ENCODE measurements at regions not wholly inside any gene's neighbourhood (a gene's known extent, or its start where the extent isn't known, plus 50 kb on each side); places are given as distances from the start of the nearest gene placed in this dataset.

DNA sequence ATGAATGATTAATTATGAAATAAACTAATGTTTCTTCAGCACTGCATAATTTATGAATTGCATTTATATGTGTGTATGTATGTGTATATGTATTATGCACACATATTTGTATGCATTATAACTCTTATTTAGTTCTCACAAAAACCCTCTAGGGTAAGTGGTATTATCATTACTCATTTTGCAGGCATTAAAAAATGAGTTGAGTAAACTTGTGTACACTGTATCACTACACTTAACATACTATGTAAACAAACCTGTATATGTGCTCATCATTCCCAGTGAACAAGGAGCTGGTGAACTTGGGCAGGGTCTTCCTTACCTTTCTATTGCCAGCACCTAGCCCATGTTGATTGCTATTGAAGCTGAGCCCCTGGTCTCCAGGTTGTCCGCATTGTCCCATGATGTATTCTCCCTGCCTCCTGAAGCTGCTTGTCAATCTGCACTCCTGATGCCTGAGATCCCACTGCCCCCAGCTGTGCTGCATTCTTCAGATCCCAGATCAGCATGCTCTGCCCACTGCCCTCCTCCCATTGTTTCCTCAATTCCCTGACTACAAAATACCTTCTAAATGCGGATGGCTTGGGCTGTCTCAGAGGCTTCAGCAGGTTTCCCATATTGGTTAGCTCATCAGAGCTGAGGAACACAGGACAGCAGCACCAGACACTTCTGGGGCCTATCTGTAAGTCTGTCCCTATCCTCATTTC is 267.9 kb upstream of the SESN3 start:
- Mint-ChIP-seq H3K4me1 (no peaks in the 10 kb centered on the region), H3K27me3 (peaks cover 3% of the 10 kb centered on the region), H3K4me3 (no peak overlapping the region), H3K27ac (no peak overlapping the region), H3K36me3 (peaks cover 3% of the 10 kb centered on the region), H3K9me3 (peaks cover 2% of the 10 kb centered on the region)
- no peak for DNase-seq
- POLR2A ChIA-PET: no interaction called here
- no peak for ATAC-seq (ENCODE audit: low read depth)

DNA sequence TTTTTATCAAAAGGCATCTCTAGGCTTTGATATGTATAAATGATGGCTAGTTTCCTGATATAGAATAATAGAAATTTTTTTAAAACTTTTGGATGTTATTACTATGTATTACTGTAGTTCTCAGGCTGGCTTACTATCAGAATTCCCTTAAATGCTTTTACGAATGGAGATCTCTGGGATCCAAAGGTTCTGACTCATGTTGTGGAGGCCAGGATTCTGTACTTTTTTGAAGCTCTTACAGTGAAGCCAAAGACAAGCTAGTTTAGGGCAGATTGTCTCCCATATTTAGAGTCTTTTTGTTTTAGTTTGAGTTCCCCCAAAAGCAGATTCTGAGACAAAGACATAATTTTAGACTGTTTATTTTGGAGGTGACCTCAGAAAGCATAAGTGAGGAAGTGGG is 265.9 kb upstream of the SESN3 start:
- Mint-ChIP-seq H3K27ac (no peak overlapping the region), H3K9me3 (peaks cover 2% of the 10 kb centered on the region), H3K36me3 (peaks cover 3% of the 10 kb centered on the region), H3K4me1 (no peaks in the 10 kb centered on the region), H3K27me3 (no peaks in the 10 kb centered on the region), H3K4me3 (no peak overlapping the region)
- POLR2A ChIA-PET: no interaction called here
- no peak for ATAC-seq (ENCODE audit: low read depth)
- DNase-seq: no peak

DNA sequence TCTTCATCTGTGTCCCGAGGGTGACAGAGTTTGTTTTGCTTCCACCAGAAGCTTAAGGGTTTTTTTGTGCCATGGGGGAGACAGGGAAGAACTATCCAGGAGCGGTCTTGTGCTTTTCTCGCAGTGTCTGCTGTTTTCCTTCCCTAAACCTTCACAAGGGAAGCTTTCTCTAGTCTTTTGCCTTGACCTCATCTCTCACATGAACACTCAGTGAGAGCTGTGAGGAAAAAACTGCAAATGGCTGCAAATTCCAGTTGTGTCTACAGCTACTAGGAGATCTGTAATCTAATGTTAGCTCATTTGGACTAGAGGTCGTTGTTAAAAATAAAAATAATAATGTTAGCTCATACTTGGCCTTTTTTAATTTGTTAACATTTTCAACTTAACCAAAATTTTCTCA is 264.7 kb upstream of the SESN3 start:
- DNase-seq (no peak), ATAC-seq (ENCODE audit: low read depth) (no peak)
- H3K4me3 Mint-ChIP-seq: no peak overlapping the region
- POLR2A ChIA-PET: no interaction called here
- no peak overlapping the region for H3K27ac Mint-ChIP-seq
- peaks cover 3% of the 10 kb centered on the region for H3K36me3 Mint-ChIP-seq
- H3K9me3 Mint-ChIP-seq: peaks cover 2% of the 10 kb centered on the region
- H3K27me3 Mint-ChIP-seq: peaks cover 3% of the 10 kb centered on the region
- H3K4me1 Mint-ChIP-seq: no peaks in the 10 kb centered on the region

DNA sequence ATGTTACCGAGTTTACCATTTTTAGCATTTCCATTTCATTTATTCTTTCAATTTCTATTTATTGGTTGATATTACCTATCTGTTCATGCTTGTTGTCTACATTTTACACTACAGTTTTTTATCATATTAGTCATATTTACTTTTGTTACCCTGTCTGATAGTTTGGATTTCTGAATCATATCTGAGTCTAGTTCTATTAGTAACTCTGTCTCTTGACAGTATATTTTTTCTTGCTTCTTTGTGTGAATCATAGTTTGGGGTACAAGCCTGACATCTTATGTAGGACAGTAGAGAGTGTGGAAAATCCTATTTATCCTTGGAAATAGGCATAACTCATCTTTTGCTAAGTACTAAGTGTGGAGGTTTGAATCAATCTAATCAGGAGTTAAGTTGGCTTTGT is 263.9 kb upstream of the SESN3 start:
- no peak for DNase-seq
- H3K27me3 Mint-ChIP-seq: peaks cover 3% of the 10 kb centered on the region
- H3K27ac Mint-ChIP-seq: no peak overlapping the region
- H3K9me3 Mint-ChIP-seq: peaks cover 2% of the 10 kb centered on the region
- no peak for ATAC-seq (ENCODE audit: low read depth)
- H3K4me3 Mint-ChIP-seq: no peak overlapping the region
- no peaks in the 10 kb centered on the region for H3K4me1 Mint-ChIP-seq
- POLR2A ChIA-PET: no interaction called here
- H3K36me3 Mint-ChIP-seq: peaks cover 3% of the 10 kb centered on the region

DNA sequence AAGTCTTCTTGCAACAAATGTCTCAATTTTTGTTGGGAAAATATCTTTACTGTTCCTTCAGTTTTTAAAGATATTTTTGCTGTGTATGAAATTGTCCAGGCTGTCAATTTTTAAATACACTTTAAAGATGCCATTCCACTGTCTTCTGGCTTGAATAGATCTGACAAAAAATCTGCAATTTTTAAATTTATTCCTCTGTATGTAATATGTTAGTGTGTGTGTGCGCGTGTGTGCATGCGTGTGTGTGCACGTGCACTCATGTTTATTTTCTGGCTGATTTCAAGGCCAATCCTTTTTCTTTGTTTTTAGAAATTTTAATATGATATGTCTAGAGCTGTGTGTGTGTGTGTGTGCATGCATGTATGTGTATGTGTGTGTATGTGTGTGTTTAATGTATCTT is 263.2 kb upstream of the SESN3 start:
- Mint-ChIP-seq H3K27me3 (peaks cover 3% of the 10 kb centered on the region), H3K9me3 (peaks cover 2% of the 10 kb centered on the region), H3K27ac (no peak overlapping the region), H3K4me3 (no peak overlapping the region), H3K36me3 (peaks cover 3% of the 10 kb centered on the region), H3K4me1 (no peaks in the 10 kb centered on the region)
- POLR2A ChIA-PET: no interaction called here
- DNase-seq (no peak), ATAC-seq (ENCODE audit: low read depth) (no peak)

DNA sequence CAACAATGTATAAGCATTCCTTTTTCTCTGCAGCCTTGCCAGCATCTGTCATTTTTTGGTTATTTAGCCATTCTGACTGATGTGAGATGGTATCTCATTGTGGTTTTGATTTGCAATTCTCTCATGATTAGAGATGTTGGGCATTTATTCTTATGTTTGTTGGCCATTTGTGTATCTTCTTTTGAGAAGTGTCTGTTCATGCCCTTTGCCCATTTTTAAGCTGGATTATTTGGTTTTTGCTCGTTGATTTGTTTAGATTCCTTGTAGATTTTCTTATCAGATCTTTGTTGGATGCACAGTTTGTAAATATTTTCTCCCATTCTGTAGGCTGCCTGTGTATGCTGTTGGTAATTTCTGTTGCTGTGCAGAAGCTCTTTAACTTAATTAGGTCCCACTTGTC is 259.6 kb upstream of the SESN3 start:
- Mint-ChIP-seq H3K9me3 (no peaks in the 10 kb centered on the region), H3K36me3 (peaks cover 3% of the 10 kb centered on the region), H3K27ac (no peak overlapping the region), H3K4me1 (no peaks in the 10 kb centered on the region), H3K27me3 (peaks cover 3% of the 10 kb centered on the region), H3K4me3 (no peak overlapping the region)
- no peak for ATAC-seq (ENCODE audit: low read depth)
- no peak for DNase-seq
- POLR2A ChIA-PET: no interaction called here

DNA sequence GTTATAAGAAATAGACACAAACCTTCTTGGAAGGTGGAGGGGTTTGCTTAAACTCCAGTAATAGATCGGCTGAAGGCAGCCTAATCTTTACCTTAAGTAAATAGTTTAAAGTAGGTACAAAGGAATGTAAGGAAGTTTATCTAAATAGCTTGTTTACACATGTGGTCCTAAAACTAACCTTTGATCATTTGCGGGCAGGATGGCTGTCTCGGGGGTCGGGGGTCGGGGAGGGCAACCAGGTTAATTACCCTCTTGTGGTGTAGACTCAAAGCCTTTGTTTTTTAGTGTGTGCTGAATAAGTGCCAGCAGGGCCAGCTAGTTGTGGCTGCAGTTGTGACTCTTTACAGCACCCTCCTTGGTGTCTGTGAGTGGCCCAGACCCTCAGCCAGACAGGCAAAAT is 256.9 kb upstream of the SESN3 start:
- H3K4me1 Mint-ChIP-seq: no peaks in the 10 kb centered on the region
- POLR2A ChIA-PET: no interaction called here
- H3K4me3 Mint-ChIP-seq: no peak overlapping the region
- ATAC-seq (ENCODE audit: low read depth) (no peak), DNase-seq (no peak)
- no peak overlapping the region for H3K27ac Mint-ChIP-seq
- H3K9me3 Mint-ChIP-seq: peaks cover 1% of the 10 kb centered on the region
- H3K36me3 Mint-ChIP-seq: no peaks in the 10 kb centered on the region
- H3K27me3 Mint-ChIP-seq: peaks cover 3% of the 10 kb centered on the region

DNA sequence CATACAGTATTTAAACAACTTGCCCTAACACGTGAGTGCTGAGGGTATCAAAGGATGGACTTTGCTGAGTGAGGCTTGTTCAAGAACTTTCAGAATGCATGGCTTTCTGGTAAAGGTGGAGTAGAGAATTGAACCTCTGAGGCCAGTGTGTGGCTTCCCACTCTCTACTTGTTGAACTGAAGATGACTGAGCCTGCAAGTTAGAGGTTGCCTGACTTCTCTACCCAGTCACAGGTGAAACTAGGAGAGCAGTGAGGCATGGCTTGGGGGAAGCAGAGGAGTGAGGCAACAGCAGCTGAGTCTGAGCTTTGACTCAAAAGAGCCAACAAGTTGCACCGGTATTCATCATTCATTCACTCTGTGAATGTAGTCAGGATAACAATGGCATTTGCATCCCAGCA is 256.4 kb upstream of the SESN3 start:
- no peak for DNase-seq
- peaks cover 3% of the 10 kb centered on the region for H3K27me3 Mint-ChIP-seq
- POLR2A ChIA-PET: no interaction called here

DNA sequence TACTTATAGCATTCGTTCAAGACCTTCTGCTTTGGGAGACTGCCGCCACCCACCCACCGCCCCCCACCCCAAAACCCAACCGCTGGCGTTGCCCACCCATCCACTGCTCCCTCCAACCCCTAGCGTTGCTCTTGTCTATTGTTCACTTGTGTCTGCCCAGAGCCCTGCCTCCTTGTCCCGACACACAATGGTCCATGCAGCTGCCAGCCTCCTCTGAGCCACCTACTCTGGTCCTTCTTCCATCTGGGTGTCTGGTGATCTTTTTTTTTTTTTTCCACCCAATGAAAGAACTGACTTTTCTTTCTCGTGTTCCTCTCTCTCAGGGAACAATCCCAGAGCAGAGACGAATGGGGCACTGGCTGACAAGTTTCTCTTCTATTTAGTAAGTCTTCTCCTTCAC is 256.0 kb upstream of the SESN3 start:
- DNase-seq (no peak), ATAC-seq (ENCODE audit: low read depth) (no peak)
- POLR2A ChIA-PET: no interaction called here
- Mint-ChIP-seq H3K4me1 (no peaks in the 10 kb centered on the region), H3K36me3 (no peaks in the 10 kb centered on the region), H3K27ac (no peak overlapping the region), H3K27me3 (peaks cover 3% of the 10 kb centered on the region), H3K9me3 (peaks cover 1% of the 10 kb centered on the region), H3K4me3 (no peak overlapping the region)

More for the DNA sequence above, 256.4 kb upstream of the SESN3 start:
- ATAC-seq (ENCODE audit: low read depth): no peak
- Mint-ChIP-seq H3K27ac (no peak overlapping the region), H3K4me1 (no peaks in the 10 kb centered on the region), H3K9me3 (peaks cover 1% of the 10 kb centered on the region), H3K4me3 (no peak overlapping the region), H3K36me3 (no peaks in the 10 kb centered on the region)

DNA sequence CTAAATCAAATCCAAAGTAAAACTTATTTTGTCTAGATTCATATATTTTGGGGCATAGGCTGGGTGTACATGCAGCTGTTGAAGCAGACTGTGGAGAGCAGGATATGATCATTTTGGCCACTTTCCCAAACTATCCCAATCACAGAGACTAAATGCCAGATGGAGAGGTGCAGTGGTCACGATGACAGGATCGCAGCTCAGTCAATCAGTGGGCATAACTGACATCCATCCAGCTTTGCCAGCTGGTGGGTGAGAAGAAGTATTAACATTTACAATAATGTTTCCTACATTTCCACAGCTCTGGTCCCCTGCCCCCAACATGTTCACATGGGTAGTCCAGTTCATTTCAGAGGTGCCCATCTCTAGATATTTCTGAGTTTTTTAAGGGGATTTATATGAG is 255.5 kb upstream of the SESN3 start:
- POLR2A ChIA-PET: no interaction called here
- ATAC-seq (ENCODE audit: low read depth) (no peak), DNase-seq (no peak)
- Mint-ChIP-seq H3K27me3 (no peaks in the 10 kb centered on the region), H3K4me3 (no peak overlapping the region), H3K36me3 (no peaks in the 10 kb centered on the region), H3K27ac (no peak overlapping the region), H3K4me1 (no peaks in the 10 kb centered on the region), H3K9me3 (peaks cover 1% of the 10 kb centered on the region)

DNA sequence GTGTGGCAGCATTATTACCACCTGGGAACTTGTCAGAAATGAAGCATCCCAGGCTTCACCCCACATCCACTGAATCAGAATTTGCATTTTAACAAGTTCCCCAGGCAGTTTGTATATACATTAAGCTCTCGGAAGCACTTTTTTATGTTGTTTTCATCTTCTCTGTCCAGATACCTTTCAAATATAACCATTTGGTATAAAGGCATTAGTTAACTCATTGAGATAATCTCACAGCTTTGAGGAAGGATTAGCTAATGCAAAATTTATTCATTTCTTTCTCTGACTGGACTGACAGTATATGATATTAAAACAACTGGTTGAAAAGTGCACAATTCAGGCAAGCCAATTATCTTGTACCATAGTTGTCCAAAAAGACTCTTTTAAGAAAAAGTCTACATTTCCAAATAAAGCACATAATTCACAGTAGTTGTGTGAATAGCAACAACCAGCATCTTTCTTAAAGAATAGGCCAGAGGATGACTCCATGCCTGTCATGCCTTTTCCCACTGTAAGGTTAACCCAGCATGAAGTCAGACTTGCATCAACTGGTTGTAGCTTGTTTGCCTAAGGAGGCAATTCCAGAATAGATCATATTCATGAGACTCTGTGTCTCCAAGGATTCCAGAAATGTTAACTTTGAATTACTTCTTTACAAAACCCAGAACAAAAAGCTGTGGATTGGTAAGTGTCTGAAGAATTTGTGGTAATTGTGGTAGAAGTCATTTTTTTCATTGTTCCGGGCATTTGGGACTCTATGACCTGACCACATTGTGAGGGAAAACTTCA is 254.3 kb upstream of the SESN3 start:
- ATAC-seq (ENCODE audit: low read depth): no peak
- H3K27ac Mint-ChIP-seq: no peak overlapping the region

DNA sequence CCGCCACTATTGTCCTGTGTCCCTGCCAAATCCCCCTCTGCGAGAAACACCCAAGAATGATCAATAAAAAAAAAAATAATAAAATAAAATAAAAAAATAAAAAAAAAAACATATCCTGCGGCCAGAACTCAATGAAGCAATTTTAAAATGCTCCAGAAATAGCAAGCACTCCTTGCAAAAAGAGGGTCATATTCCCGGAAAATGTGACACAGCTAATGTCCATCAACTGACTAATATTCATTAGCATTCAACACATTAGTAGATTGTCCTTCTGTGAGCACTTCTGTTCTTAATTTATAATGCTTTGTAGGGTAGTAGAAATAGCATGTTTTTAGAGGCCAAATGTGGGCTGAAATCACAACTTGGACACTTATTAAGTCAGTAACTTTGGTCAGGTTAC is 252.3 kb upstream of the SESN3 start:
- Mint-ChIP-seq H3K4me3 (no peak overlapping the region), H3K9me3 (peaks cover 1% of the 10 kb centered on the region), H3K27ac (no peak overlapping the region), H3K4me1 (no peaks in the 10 kb centered on the region), H3K27me3 (no peaks in the 10 kb centered on the region), H3K36me3 (no peaks in the 10 kb centered on the region)
- DNase-seq (no peak), ATAC-seq (ENCODE audit: low read depth) (no peak)
- POLR2A ChIA-PET: no interaction called here

More for the DNA sequence above, 254.3 kb upstream of the SESN3 start:
- no peak overlapping the region for H3K4me3 Mint-ChIP-seq
- no peak for DNase-seq
- H3K9me3 Mint-ChIP-seq: peaks cover 1% of the 10 kb centered on the region
- H3K27me3 Mint-ChIP-seq: no peaks in the 10 kb centered on the region
- POLR2A ChIA-PET: no interaction called here
- H3K4me1 Mint-ChIP-seq: no peaks in the 10 kb centered on the region
- no peaks in the 10 kb centered on the region for H3K36me3 Mint-ChIP-seq

DNA sequence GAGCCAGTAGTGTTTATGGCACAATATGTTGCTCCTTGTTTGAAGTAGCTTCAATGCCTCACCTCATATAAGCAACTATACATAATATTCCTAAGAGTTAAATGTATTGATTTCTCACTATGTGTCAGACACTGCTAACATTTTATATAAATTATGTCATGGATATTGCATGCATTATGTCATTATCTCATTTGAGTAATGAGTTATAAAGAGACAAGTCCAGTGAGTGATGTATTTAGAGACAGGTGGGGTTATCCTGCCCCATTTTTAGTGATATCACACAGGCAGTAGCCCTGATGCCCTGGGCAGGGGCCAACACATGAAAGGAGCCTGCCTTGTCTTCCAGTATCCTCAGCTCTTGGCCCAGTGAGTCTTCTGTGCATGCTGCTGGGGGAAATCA is 247.0 kb upstream of the SESN3 start:
- H3K9me3 Mint-ChIP-seq: peaks cover 1% of the 10 kb centered on the region
- DNase-seq (no peak), ATAC-seq (ENCODE audit: low read depth) (no peak)
- H3K27me3 Mint-ChIP-seq: no peaks in the 10 kb centered on the region
- H3K27ac Mint-ChIP-seq: no peak overlapping the region
- H3K36me3 Mint-ChIP-seq: no peaks in the 10 kb centered on the region
- no peak overlapping the region for H3K4me3 Mint-ChIP-seq
- no peaks in the 10 kb centered on the region for H3K4me1 Mint-ChIP-seq
- POLR2A ChIA-PET: no interaction called here

DNA sequence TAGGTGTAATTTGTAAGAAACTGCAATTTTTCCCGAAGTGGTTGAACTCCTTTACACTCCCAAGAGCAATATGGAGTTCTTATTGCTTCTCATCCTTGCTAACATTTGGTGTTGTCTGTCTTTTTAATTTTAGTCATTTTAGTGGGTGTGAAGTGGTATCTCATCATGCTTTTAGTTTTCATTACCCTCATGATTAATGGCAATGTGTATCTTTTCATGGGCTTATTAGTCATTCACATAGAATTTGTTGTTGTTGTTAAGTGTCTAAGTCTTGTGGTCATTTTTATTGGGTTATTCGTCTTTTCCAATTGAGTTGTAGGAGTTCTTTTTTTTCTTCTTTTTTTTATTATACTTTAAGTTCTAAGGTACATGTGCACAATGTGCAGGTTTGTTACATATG is 238.3 kb upstream of the SESN3 start:
- H3K9me3 Mint-ChIP-seq: no peaks in the 10 kb centered on the region
- POLR2A ChIA-PET: no interaction called here
- H3K27me3 Mint-ChIP-seq: peaks cover 7% of the 10 kb centered on the region
- peaks cover 2% of the 10 kb centered on the region for H3K36me3 Mint-ChIP-seq
- H3K4me1 Mint-ChIP-seq: no peaks in the 10 kb centered on the region
- no peak for DNase-seq
- ATAC-seq (ENCODE audit: low read depth): no peak
- H3K4me3 Mint-ChIP-seq: no peak overlapping the region
- H3K27ac Mint-ChIP-seq: no peak overlapping the region
